ENCODE measurements at regions not wholly inside any gene's neighbourhood (a gene's known extent, or its start where the extent isn't known, plus 50 kb on each side); places are given as distances from the start of the nearest gene placed in this dataset.

DNA sequence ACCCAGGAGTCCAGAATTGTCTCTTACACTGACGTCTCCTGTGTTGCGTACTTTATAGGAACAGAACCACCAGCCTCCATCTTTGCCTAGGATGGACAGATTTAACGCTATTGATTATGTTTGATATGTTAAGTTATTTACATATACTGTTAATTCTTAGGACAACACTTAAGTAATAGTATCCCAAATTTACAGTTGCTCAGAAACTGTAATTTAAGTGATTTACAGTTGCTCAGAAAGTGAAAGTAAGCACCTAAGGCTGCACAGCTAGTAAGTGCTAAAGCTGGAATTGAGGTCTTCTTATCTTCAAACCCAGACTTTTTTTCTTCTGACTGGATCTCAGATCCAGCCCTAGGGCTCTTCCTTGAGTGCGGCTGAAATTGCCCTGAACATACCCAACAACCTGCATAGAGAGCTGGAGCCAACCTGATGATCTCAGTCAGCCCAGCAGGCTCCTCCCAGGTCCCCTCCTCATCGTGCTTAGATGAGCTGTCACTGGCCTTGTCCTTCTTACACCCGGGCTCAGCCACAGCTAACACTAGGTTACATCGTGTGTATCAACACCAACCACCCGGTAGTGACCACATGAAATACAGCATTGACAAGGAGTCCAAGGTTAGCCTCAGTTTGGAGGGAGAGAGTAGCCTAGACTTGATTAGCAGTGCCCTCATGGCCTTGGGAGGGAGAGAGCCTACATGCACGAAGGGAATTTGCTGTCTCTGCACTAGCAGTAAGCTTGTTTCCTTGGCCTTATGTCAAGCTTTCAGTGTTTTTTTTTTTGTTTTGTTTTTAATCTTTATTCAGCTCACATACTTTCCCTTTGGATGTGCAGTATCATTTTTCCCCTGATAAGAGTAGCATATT, 111.1 kb upstream of the ARHGAP5 start:
- ChIA-PET POLR2A (no interaction called here), CTCF (interaction anchor here (1.0 kb wide), 1 partner anchor 10 kb away, joined by 3 read pairs; no protein-coding TSS in a partner anchor)
- TF ChIP-seq CTCF (IDR thresholded peaks at IDR 0.05; ENCODE audit: control extremely low read depth, extremely low read depth, low read depth, missing control alignments), result no peak
- no peak for DNase-seq (ENCODE audit: extremely low spot score)

GRCh38 chr14:31966896-31967668, 110.0 kb upstream of the ARHGAP5 start:
- POLR2A ChIA-PET, result no interaction called here

DNA sequence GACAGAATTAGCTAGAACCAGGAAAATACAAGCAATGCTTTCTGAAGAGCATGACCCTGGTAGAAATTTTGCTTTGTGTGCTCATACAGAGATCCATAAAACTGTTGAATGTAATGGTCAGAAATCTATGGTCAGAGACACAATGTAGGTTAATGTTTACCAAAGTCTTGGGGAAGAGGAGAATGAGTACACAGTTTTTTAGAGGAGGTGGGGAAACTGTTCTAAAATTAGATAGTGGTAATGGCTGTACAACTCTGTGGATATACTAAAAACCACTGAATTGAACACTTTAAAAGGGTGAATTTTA, 109.5 kb upstream of the ARHGAP5 start:
- POLR2A ChIA-PET, result no interaction called here
- no peak for DNase-seq (ENCODE audit: extremely low spot score)
- CTCF ChIA-PET, result no interaction called here

More at GRCh38 chr14:31966896-31967668, 110.0 kb upstream of the ARHGAP5 start:
- CTCF ChIA-PET, result no interaction called here
- no peak for TF ChIP-seq CTCF (IDR thresholded peaks at IDR 0.05; ENCODE audit: control extremely low read depth, extremely low read depth, low read depth, missing control alignments)
- no peak for DNase-seq (ENCODE audit: extremely low spot score)

DNA sequence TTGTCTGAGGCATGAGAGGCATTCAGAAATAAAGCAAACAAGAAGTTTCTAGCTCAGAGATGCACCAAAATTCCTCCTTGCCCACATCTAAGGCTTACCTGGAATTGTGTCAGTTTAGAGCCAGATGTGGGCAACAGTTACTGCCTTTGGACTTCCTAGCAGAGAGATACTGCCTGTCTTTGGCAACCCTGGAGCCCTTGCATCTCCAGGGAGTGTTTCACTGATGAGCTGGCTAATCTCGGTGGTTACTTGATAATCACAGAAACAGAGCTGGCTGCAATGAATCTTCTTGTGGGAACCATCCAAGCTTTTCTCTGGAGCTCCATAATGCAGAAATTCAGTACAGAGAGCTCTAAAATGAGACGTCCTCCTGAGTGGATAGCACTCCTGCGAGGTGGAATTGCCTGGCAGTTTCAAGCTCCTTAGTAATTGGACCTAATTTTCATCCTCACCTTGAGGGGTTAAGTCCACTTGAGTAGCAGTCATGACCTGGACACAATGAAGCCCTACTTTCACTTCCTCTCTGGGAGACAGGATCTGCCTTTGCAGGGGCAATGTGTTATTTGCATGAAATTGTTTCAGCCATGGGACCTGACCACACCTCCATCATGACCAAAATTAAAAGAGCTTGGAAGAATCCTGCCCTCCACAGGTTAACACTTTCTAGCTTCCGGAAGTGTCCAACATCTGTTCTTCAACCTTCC, 108.8 kb upstream of the ARHGAP5 start:
- ChIA-PET POLR2A (no interaction called here), CTCF (interaction anchor here (1.0 kb wide), 3 partner anchors 12 to 42 kb away, joined by 3 to 4 read pairs (median 3); no protein-coding TSS in a partner anchor)
- DNase-seq (ENCODE audit: extremely low spot score), result no peak
- TF ChIP-seq CTCF (IDR thresholded peaks at IDR 0.05; ENCODE audit: control extremely low read depth, extremely low read depth, low read depth, missing control alignments), result no peak

More for the DNA sequence above, 109.5 kb upstream of the ARHGAP5 start:
- TF ChIP-seq CTCF (IDR thresholded peaks at IDR 0.05; ENCODE audit: control extremely low read depth, extremely low read depth, low read depth, missing control alignments), result no peak

DNA sequence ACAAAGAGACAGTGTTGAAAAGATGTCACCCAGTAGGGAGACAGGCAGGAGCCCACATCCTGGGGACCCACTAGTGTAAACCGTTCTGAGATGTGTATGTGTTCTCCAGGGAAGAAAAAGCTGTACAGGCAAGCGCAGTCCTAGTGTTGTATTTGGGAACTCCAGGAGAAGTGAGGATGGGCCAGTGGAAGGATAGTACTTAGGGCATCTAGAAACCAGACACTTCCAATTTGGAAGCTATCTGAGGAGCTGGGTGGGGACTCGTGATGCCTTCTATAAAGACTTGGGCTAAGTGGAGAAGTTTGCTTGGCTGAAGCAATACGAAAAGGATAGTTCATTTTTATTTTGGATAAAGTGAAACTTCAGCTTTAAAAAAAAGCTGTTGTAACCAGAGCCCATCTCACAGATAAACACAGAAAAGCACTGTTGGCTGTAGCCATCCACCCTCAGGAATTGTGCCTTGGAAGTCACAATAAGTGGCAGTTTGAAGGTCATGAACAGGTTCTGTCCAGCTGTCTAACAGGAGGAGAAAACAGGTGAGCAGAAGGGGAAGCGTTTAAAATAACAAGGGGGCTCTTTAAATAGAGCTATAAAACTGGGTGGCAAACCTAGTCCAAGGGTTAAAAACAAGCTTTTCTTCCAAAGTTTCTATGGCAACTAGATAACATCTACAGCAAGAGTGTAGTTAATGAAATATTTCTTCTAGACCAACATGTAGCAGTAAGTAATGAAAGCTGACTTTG, 108.0 kb upstream of the ARHGAP5 start:
- no peak for DNase-seq (ENCODE audit: extremely low spot score)
- ChIA-PET CTCF (interaction anchor here (1.0 kb wide), 4 partner anchors 11 to 43 kb away, joined by 3 to 4 read pairs (median 3); no protein-coding TSS in a partner anchor), POLR2A (no interaction called here)
- TF ChIP-seq CTCF (IDR thresholded peaks at IDR 0.05; ENCODE audit: control extremely low read depth, extremely low read depth, low read depth, missing control alignments), result no peak
